ENCODE measurements at regions not wholly inside any gene's neighbourhood (a gene's known extent, or its start where the extent isn't known, plus 50 kb on each side); places are given as distances from the start of the nearest gene placed in this dataset.

GRCh38 chr21:37986000-37986399, 69.7 kb upstream of the KCNJ6 start:
- TF ChIP-seq, protein P1, sequence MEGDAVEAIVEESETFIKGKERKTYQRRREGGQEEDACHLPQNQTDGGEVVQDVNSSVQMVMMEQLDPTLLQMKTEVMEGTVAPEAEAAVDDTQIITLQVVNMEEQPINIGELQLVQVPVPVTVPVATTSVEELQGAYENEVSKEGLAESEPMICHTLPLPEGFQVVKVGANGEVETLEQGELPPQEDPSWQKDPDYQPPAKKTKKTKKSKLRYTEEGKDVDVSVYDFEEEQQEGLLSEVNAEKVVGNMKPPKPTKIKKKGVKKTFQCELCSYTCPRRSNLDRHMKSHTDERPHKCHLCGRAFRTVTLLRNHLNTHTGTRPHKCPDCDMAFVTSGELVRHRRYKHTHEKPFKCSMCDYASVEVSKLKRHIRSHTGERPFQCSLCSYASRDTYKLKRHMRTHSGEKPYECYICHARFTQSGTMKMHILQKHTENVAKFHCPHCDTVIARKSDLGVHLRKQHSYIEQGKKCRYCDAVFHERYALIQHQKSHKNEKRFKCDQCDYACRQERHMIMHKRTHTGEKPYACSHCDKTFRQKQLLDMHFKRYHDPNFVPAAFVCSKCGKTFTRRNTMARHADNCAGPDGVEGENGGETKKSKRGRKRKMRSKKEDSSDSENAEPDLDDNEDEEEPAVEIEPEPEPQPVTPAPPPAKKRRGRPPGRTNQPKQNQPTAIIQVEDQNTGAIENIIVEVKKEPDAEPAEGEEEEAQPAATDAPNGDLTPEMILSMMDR (IDR thresholded peaks at IDR 0.05): no peak
- no peak for TF ChIP-seq POLR2A (IDR thresholded peaks at IDR 0.05)

All from heart left ventricle (tissue), 13 donors.